CD4-positive, alpha-beta T cell (primary cell): ENCODE measurements at regions not wholly inside any gene's neighbourhood (a gene's known extent, or its start where the extent isn't known, plus 50 kb on each side); places are given as distances from the start of the nearest gene placed in this dataset.

ENCODE experiments used
- ATAC-seq: fragments of 200-7000 bp; cut with Tn5 transposase; one replicate; pipeline ENCODE4 v1.10.0; 2022; ENCODE audit warnings: mild to moderate bottlenecking; ENCODE audit not compliant: poor library complexity
- CTCF ChIA-PET: fragments of 350-600 bp; sonication (Branson Sonifier 250); formaldehyde crosslinking; loops from one replicate; lab custom pipeline; 2021; ENCODE audit warnings: antibody characterized with exemption, inconsistent platforms; lab: Charles Lee
- POLR2A ChIA-PET: fragments of 350-600 bp; sonication (Branson Sonifier 250); formaldehyde crosslinking; loops from one replicate; lab custom pipeline; 2021; ENCODE audit warnings: antibody characterized with exemption, inconsistent platforms; lab: Charles Lee
- DNase-seq, 14 experiments: peaks; one replicate each; pipeline ENCODE4 v3.0.0-alpha.2; 2013 to 2020; ENCODE audit warnings: mixed read lengths in 2 of 14
- H3K27ac ChIP-seq, 2 donors: one replicate each; pipeline versions ENCODE4 v1.5.1 to v1.7.0; 2013; ENCODE audit warnings: low read length in 2 of 2, low read depth in 1 of 2, mild to moderate bottlenecking in 1 of 2
- H3K27me3 ChIP-seq, 2 experiments: 1 replicate in 1 of 2; 2 replicates in 1 of 2; pipeline versions ENCODE4 v1.6.1 to v1.7.0; 2013; ENCODE audit warnings: low read length in 2 of 2, control low read depth in 1 of 2, mild to moderate bottlenecking in 1 of 2, moderate library complexity in 1 of 2; ENCODE audit not compliant: insufficient read depth in 2 of 2, control insufficient read depth in 1 of 2
- H3K36me3 ChIP-seq: one replicate; pipeline ENCODE4 v1.6.1; 2013; ENCODE audit warnings: low read length, control low read depth; ENCODE audit not compliant: insufficient read depth
- H3K4me1 ChIP-seq: one replicate; pipeline ENCODE4 v1.6.1; 2013; ENCODE audit warnings: low read length, control low read depth; ENCODE audit not compliant: insufficient read depth
- H3K4me3 ChIP-seq: one replicate; pipeline ENCODE4 v1.5.1; 2013; ENCODE audit warnings: mild to moderate bottlenecking, low read length, moderate library complexity
- H3K9me3 ChIP-seq, 2 experiments: 1 replicate in 1 of 2; 2 replicates in 1 of 2; pipeline versions ENCODE4 v1.6.1 to v1.7.0; 2013; ENCODE audit warnings: low read length in 2 of 2, mild to moderate bottlenecking in 2 of 2, control low read depth in 1 of 2, moderate library complexity in 1 of 2; ENCODE audit not compliant: control insufficient read depth in 1 of 2, insufficient read depth in 1 of 2
- H3K27ac Mint-ChIP-seq: one replicate; pipeline ENCODE4 v1.8.0; 2020; ENCODE audit warnings: mixed read lengths
- H3K27me3 Mint-ChIP-seq: one replicate; pipeline ENCODE4 v1.8.0; 2021; ENCODE audit warnings: mixed read lengths
- H3K36me3 Mint-ChIP-seq: one replicate; pipeline ENCODE4 v1.8.0; 2021; ENCODE audit warnings: low read depth, mixed read lengths
- H3K4me1 Mint-ChIP-seq: one replicate; pipeline ENCODE4 v1.8.0; 2021; ENCODE audit warnings: low read depth, mixed read lengths
- H3K4me3 Mint-ChIP-seq: one replicate; pipeline ENCODE4 v1.8.0; 2020; ENCODE audit warnings: mild to moderate bottlenecking, mixed read lengths
- H3K9me3 Mint-ChIP-seq: one replicate; pipeline ENCODE4 v1.8.0; 2020; ENCODE audit warnings: mixed read lengths
- intact Hi-C, 2 experiments: fragments of 100-400 bp; cut with DNase I in 1 of 2; cut with micrococcal nuclease in 1 of 2; formaldehyde crosslinking; loops; one replicate each; pipeline versions ENCODE4 v1.15.1 to v1.9.0; 2023 to 2025; cut with DNase I, micrococcal nuclease
- TF ChIP-seq, protein P1 (sequence below): fragments of 200-600 bp; IDR thresholded peaks from one replicate; pipeline ENCODE4 v1.8.0; 2022; ENCODE audit warnings: antibody characterized with exemption, mild to moderate bottlenecking

DNA sequence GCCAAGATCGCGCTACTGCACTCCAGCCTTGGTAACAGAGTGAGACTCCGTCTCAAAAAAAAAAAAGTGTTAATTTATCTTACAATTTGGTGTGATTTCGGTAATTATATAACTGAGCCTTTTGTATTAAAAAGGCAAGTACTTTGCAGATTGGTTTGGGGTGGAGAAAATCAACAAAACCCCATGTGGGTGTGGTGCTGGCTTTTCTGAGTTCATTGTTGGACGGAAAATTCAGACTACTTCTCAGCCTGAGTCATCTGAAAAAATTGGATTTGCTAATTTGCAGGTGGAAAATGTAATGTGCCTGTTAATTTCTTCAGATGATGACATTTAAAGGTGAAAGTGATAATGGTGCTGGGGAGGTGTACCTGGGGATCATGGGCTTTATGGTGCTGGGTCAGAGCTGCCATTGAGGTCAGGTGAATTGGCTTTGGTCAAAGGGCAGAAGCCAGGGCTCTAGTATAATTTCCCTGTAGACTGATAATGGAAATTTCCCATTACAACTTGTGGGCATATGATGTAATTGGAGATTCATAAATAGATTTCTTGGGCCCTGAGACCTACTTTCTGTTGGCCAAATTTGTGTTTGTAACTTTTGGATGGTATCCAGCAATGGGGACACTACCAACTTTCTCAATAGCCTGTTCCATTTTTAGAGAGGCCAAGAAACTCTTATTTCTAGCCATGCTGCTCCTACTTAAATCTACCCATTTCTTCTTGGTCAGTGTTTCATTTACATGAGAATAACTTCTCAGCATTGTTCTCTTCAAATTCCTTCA is 74.3 kb upstream of the TEX13D start:
- no peaks in the 10 kb centered on the region for H3K9me3 ChIP-seq
- no peaks in the 10 kb centered on the region for H3K36me3 ChIP-seq
- intact Hi-C loops, result no loop called here
- H3K4me3 ChIP-seq, result no peak overlapping the region
- Mint-ChIP-seq H3K36me3 (no peaks in the 10 kb centered on the region), H3K4me1 (no peaks in the 10 kb centered on the region), H3K27me3 (no peaks in the 10 kb centered on the region), H3K27ac (no peak overlapping the region), H3K9me3 (no peaks in the 10 kb centered on the region), H3K4me3 (no peak overlapping the region)
- no peak overlapping the region for H3K27ac ChIP-seq
- ATAC-seq (no peak), DNase-seq (no peak)
- no peaks in the 10 kb centered on the region for H3K27me3 ChIP-seq
- ChIA-PET CTCF (no interaction called here), POLR2A (interaction anchor here (1.0 kb wide), 1 partner anchor 26 kb away, joined by 3 read pairs; no protein-coding TSS in a partner anchor)
- TF ChIP-seq, protein P1, sequence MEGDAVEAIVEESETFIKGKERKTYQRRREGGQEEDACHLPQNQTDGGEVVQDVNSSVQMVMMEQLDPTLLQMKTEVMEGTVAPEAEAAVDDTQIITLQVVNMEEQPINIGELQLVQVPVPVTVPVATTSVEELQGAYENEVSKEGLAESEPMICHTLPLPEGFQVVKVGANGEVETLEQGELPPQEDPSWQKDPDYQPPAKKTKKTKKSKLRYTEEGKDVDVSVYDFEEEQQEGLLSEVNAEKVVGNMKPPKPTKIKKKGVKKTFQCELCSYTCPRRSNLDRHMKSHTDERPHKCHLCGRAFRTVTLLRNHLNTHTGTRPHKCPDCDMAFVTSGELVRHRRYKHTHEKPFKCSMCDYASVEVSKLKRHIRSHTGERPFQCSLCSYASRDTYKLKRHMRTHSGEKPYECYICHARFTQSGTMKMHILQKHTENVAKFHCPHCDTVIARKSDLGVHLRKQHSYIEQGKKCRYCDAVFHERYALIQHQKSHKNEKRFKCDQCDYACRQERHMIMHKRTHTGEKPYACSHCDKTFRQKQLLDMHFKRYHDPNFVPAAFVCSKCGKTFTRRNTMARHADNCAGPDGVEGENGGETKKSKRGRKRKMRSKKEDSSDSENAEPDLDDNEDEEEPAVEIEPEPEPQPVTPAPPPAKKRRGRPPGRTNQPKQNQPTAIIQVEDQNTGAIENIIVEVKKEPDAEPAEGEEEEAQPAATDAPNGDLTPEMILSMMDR, result no peak
- H3K4me1 ChIP-seq, result no peaks in the 10 kb centered on the region

DNA sequence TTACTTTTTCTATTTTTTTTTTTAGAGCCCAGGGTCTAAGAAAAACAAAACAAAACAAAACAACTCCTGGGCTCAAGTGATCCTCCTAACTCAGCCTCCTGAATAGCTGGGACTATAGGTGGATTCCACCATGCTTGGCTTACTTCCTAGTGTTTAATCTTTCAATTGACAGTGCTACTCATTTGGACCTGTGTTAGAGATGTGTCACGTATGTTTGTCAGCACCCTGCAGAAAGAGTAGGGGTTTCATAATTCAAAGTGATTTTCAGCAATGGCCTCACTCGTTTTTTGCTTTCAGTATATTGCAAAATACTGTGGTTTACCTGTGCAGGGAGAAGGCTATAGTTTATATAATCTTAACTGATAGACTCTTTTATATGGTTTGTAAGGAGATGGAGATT is 71.6 kb upstream of the TEX13D start:
- TF ChIP-seq, protein P1, result no peak
- ChIA-PET CTCF (no interaction called here), POLR2A (no interaction called here)
- no peaks in the 10 kb centered on the region for H3K36me3 Mint-ChIP-seq
- Histone ChIP-seq H3K9me3 (no peaks in the 10 kb centered on the region), H3K4me3 (no peak overlapping the region), H3K27ac (no peak overlapping the region), H3K4me1 (no peaks in the 10 kb centered on the region), H3K27me3 (no peaks in the 10 kb centered on the region), H3K36me3 (no peaks in the 10 kb centered on the region)
- intact Hi-C loops, result no loop called here
- H3K27me3 Mint-ChIP-seq, result no peaks in the 10 kb centered on the region
- H3K9me3 Mint-ChIP-seq, result no peaks in the 10 kb centered on the region
- DNase-seq (no peak), ATAC-seq (no peak)
- no peaks in the 10 kb centered on the region for H3K4me1 Mint-ChIP-seq
- H3K4me3 Mint-ChIP-seq, result no peak overlapping the region
- H3K27ac Mint-ChIP-seq, result no peak overlapping the region

DNA sequence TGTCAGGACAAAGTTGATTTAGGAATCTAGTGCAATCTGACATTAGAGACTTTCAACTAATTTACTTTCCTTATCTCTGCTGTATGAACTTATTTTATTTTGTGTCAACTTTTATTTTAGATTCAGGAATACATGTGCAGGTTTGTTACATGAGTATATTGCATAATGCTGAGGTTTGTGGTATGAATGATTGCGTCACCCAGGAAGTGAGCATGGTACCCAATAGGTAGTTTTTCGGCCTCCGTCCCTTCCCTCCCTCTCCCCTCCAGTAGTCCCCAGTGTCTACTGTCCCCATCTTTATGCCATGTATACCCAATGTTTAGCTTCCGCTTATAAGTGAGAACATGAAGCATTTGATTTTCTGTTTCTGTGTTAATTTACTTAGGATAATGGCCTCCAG is 68.7 kb upstream of the TEX13D start:
- Histone ChIP-seq H3K27ac (no peak overlapping the region), H3K9me3 (no peaks in the 10 kb centered on the region), H3K4me3 (no peak overlapping the region), H3K4me1 (no peaks in the 10 kb centered on the region), H3K27me3 (no peaks in the 10 kb centered on the region), H3K36me3 (no peaks in the 10 kb centered on the region)
- POLR2A ChIA-PET, result no interaction called here
- H3K36me3 Mint-ChIP-seq, result no peaks in the 10 kb centered on the region
- no peaks in the 10 kb centered on the region for H3K9me3 Mint-ChIP-seq
- H3K27me3 Mint-ChIP-seq, result no peaks in the 10 kb centered on the region
- TF ChIP-seq, protein P1, result no peak
- ATAC-seq (no peak), DNase-seq (peak in 3 of 14 experiments; percentile 9 to 46 (median 27))
- H3K27ac Mint-ChIP-seq, result no peak overlapping the region
- CTCF ChIA-PET, result no interaction called here
- H3K4me3 Mint-ChIP-seq, result no peak overlapping the region
- H3K4me1 Mint-ChIP-seq, result no peaks in the 10 kb centered on the region
- intact Hi-C loops, result no loop called here
